Sigmoid colon (tissue), 4 donors: ENCODE measurements at regions not wholly inside any gene's neighbourhood (a gene's known extent, or its start where the extent isn't known, plus 50 kb on each side); places are given as distances from the start of the nearest gene placed in this dataset.

Experiments used
- CTCF ChIP-seq, 4 experiments: fragments of 450-650 bp in 3 of 4; fragments of 200-600 bp in 1 of 4; IDR thresholded peaks; one replicate each; pipeline ENCODE4 v1.5.1; 2016 to 2019; ENCODE audit warnings: antibody characterized with exemption in 4 of 4, mild to moderate bottlenecking in 3 of 4, moderate library complexity in 2 of 4
- POLR2AphosphoS5 ChIP-seq, 4 donors: sonication (generic); formaldehyde crosslinking; IDR thresholded peaks; one replicate each; pipeline ENCODE4 v1.6.1; 2017; ENCODE audit warnings: antibody characterized with exemption in 4 of 4

- TF ChIP-seq POLR2AphosphoS5 (IDR thresholded peaks at IDR 0.05) (no peak), CTCF (IDR thresholded peaks at IDR 0.05) (no peak)
Observed at GRCh38 chr1:173295391-173295790, 88.3 kb upstream of the TNFSF4 start.
